Mesenchymal stem cell (in vitro differentiated cells and primary cell): ENCODE measurements at regions not wholly inside any gene's neighbourhood (a gene's known extent, or its start where the extent isn't known, plus 50 kb on each side); places are given as distances from the start of the nearest gene placed in this dataset.
A peak's percentile ranks its signal among the peaks of the same experiment; 100 is the strongest.

Experiments used
- DNase-seq: peaks from one replicate; pipeline ENCODE4 v3.0.0-alpha.2; 2013
- H2AFZ ChIP-seq: one replicate; pipeline ENCODE4 v1.6.1; 2013; ENCODE audit warnings: low read depth, mild to moderate bottlenecking, control low read depth, inconsistent platforms, low read length, moderate library complexity
- H2AK5ac ChIP-seq: 2 replicates; pipeline ENCODE4 v1.6.1; 2013; ENCODE audit warnings: low read length, moderate library complexity, mild to moderate bottlenecking, inconsistent platforms; ENCODE audit not compliant: severe bottlenecking
- H2BK120ac ChIP-seq: one replicate; pipeline ENCODE4 v1.6.1; 2013; ENCODE audit warnings: low read depth, mild to moderate bottlenecking, inconsistent platforms, low read length, moderate library complexity
- H2BK12ac ChIP-seq, 2 experiments: one replicate each; pipeline ENCODE4 v1.6.1; 2013; ENCODE audit warnings: inconsistent platforms in 2 of 2, low read length in 2 of 2, mild to moderate bottlenecking in 2 of 2, moderate library complexity in 2 of 2, control low read depth in 1 of 2
- H2BK15ac ChIP-seq: one replicate; pipeline ENCODE4 v1.6.1; 2013; ENCODE audit warnings: mild to moderate bottlenecking, low read depth, inconsistent platforms; ENCODE audit not compliant: poor library complexity, severe bottlenecking
- H2BK5ac ChIP-seq: 2 replicates; pipeline ENCODE4 v1.6.1; 2013; ENCODE audit warnings: low read depth, mild to moderate bottlenecking, low read length, control low read depth, inconsistent platforms; ENCODE audit not compliant: poor library complexity, severe bottlenecking
- H3K14ac ChIP-seq, 2 experiments: one replicate each; pipeline ENCODE4 v1.6.1; 2013; ENCODE audit warnings: inconsistent platforms in 2 of 2, low read length in 2 of 2, control low read depth in 1 of 2, mild to moderate bottlenecking in 1 of 2, moderate library complexity in 1 of 2
- H3K18ac ChIP-seq, 2 experiments: one replicate each; pipeline ENCODE4 v1.6.1; 2013; ENCODE audit warnings: inconsistent platforms in 2 of 2, low read length in 2 of 2, control low read depth in 1 of 2, low read depth in 1 of 2, mild to moderate bottlenecking in 1 of 2
- H3K23ac ChIP-seq, 2 experiments: one replicate each; pipeline ENCODE4 v1.6.1; 2013; ENCODE audit warnings: inconsistent platforms in 2 of 2, low read length in 2 of 2, mild to moderate bottlenecking in 2 of 2, moderate library complexity in 2 of 2, control low read depth in 1 of 2
- H3K27ac ChIP-seq: 2 replicates; pipeline ENCODE4 v1.5.1; 2013; ENCODE audit warnings: mild to moderate bottlenecking, moderate library complexity, low read length, control low read depth, inconsistent platforms; ENCODE audit not compliant: poor library complexity, severe bottlenecking
- H3K27me3 ChIP-seq, 2 experiments: 2 replicates each; pipeline versions ENCODE4 v1.6.1 to v1.7.0; 2013; ENCODE audit warnings: low read length in 2 of 2, mild to moderate bottlenecking in 2 of 2, moderate library complexity in 2 of 2, control low read depth in 1 of 2, inconsistent platforms in 1 of 2; ENCODE audit not compliant: control insufficient read depth in 1 of 2, insufficient read depth in 1 of 2
- H3K36me3 ChIP-seq, 2 experiments: 2 replicates each; pipeline versions ENCODE4 v1.6.1 to v1.7.0; 2013; ENCODE audit warnings: low read length in 2 of 2, control low read depth in 1 of 2, inconsistent platforms in 1 of 2, low read depth in 1 of 2, mild to moderate bottlenecking in 1 of 2; ENCODE audit not compliant: insufficient read depth in 2 of 2, control insufficient read depth in 1 of 2
- H3K4ac ChIP-seq, 2 experiments: one replicate each; pipeline ENCODE4 v1.6.1; 2013; ENCODE audit warnings: inconsistent platforms in 2 of 2, low read length in 2 of 2, mild to moderate bottlenecking in 2 of 2, moderate library complexity in 2 of 2, control low read depth in 1 of 2, low read depth in 1 of 2
- H3K4me1 ChIP-seq: 2 replicates; pipeline ENCODE4 v1.6.1; 2013; ENCODE audit warnings: low read depth, low read length, control low read depth; ENCODE audit not compliant: control insufficient read depth, insufficient read depth
- H3K4me2 ChIP-seq: 2 replicates; pipeline ENCODE4 v1.6.1; 2013; ENCODE audit warnings: low read length, mild to moderate bottlenecking, inconsistent platforms; ENCODE audit not compliant: poor library complexity, severe bottlenecking
- H3K4me3 ChIP-seq, 2 experiments: 2 replicates each; pipeline versions ENCODE4 v1.5.1 to v1.7.0; 2013; ENCODE audit warnings: low read length in 2 of 2, mild to moderate bottlenecking in 2 of 2, control low read depth in 1 of 2, low read depth in 1 of 2; ENCODE audit not compliant: insufficient read depth in 1 of 2
- H3K79me1 ChIP-seq: replicated peaks from 2 replicates; pipeline ENCODE4 v1.6.1; 2013; ENCODE audit warnings: mild to moderate bottlenecking, control low read depth, low read length, inconsistent platforms; ENCODE audit not compliant: poor library complexity, severe bottlenecking
- H3K9ac ChIP-seq: 2 replicates; pipeline ENCODE4 v1.7.0; 2013; ENCODE audit warnings: mild to moderate bottlenecking, low read length, moderate library complexity
- H3K9me3 ChIP-seq: 2 replicates; pipeline ENCODE4 v1.7.0; 2013; ENCODE audit warnings: mild to moderate bottlenecking, low read length; ENCODE audit not compliant: control insufficient read depth
- H4K8ac ChIP-seq: one replicate; pipeline ENCODE4 v1.6.1; 2013; ENCODE audit warnings: inconsistent platforms, mild to moderate bottlenecking, low read length, moderate library complexity
- H4K91ac ChIP-seq: one replicate; pipeline ENCODE4 v1.6.1; 2013; ENCODE audit warnings: mild to moderate bottlenecking, low read length, inconsistent platforms
- WGBS: methylation state at CpG from one replicate; pipeline ENCODE4 v1.1.7; 2013; ENCODE audit warnings: mixed read lengths; 5-methylcytosine and 5-hydroxymethylcytosine counted together

- Histone ChIP-seq H3K14ac (no peak overlapping the region), H3K9ac (no peak overlapping the region), H3K27me3 (peaks cover 0 to 4% of the 10 kb centered on the region in 2 experiments), H3K27ac (no peak overlapping the region), H2AFZ (no peak overlapping the region), H4K8ac (no peak overlapping the region), H2BK15ac (no peak overlapping the region), H3K4me1 (peaks cover 4% of the 10 kb centered on the region), H4K91ac (no peak overlapping the region), H2BK5ac (no peak overlapping the region), H3K4me3 (no peak overlapping the region), H3K18ac (no peak overlapping the region), H3K4me2 (no peak overlapping the region), H3K9me3 (peaks cover 4% of the 10 kb centered on the region), H3K79me1 (no peaks in the 10 kb centered on the region), H3K36me3 (no peaks in the 10 kb centered on the region), H2BK12ac (no peak overlapping the region), H3K23ac (no peak overlapping the region), H2AK5ac (no peak overlapping the region), H3K4ac (no peak overlapping the region), H2BK120ac (no peak overlapping the region)
- peak; percentile 39 for DNase-seq
- WGBS, result 98% methylated on average over 2 of the region's 3 CpGs
Measured at GRCh38 chr9:7324152-7324598, 475.4 kb downstream of the DMAC1 start.

DNA sequence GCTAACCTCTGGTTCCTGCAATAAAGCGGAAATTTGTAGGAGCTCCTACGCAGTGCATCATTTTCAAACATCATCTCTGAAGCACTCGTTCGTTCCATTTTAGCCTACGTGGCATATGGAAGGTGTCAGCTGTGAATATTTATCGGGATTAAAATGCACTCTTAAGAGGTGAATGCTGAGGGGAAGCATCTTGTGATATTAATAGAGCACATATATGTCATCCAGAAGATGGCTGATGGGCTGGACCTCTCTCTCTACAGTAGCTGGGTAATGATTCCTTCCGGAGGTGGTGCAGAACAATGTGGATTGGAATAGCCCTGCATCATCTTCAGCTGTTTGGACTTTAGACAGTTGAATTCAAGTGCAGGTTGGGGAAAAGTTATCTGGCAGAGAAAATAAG lies 478.7 kb downstream of the DMAC1 start:
- Histone ChIP-seq H3K9me3 (no peaks in the 10 kb centered on the region), H4K8ac (peak overlapping the region; percentile 62), H2AFZ (no peak overlapping the region), H3K79me1 (no peaks in the 10 kb centered on the region), H2AK5ac (no peak overlapping the region), H2BK5ac (no peak overlapping the region), H3K14ac (no peak overlapping the region), H2BK12ac (peak overlapping the region in 1 of 2 experiments; percentile 80), H3K4me1 (peaks cover 4% of the 10 kb centered on the region), H3K4me2 (no peak overlapping the region), H2BK120ac (no peak overlapping the region), H4K91ac (no peak overlapping the region), H3K36me3 (no peaks in the 10 kb centered on the region), H3K23ac (no peak overlapping the region), H3K27ac (no peak overlapping the region), H3K4ac (peak overlapping the region; percentile 40 to 92), H3K18ac (peak overlapping the region in 1 of 2 experiments; percentile 82), H3K4me3 (no peak overlapping the region), H3K9ac (no peak overlapping the region), H3K27me3 (no peaks in the 10 kb centered on the region), H2BK15ac (peak overlapping the region; percentile 49)
- 94% methylated on average over 7 of the region's 7 CpGs for WGBS
- DNase-seq, result no peak

DNA sequence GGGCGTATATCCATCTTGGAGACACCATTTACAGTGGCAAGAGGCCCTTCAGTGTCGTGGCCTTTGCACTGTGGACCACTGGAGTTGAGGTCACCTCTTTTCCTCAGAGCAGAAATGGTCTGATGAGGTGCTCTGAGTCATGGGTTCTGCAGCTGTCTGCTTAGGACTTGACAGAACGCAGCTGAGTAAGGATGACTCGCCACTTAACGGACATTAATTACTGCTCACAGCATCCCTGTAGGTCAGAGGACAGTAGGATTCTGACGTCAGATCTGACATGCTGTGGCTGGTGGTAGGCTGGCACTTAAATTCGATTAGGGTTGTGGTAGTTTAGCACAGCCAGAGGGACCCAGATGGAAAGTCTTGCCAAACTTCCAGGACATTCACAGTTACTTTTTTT lies 479.4 kb downstream of the DMAC1 start:
- no peak overlapping the region for H2BK120ac ChIP-seq
- peaks cover 4% of the 10 kb centered on the region for H3K4me1 ChIP-seq
- H4K91ac ChIP-seq, result no peak overlapping the region
- H2BK12ac ChIP-seq, result peak overlapping the region in 1 of 2 experiments; percentile 16
- H3K14ac ChIP-seq, result no peak overlapping the region
- H4K8ac ChIP-seq, result no peak overlapping the region
- no peak overlapping the region for H3K4me3 ChIP-seq
- H3K79me1 ChIP-seq, result no peaks in the 10 kb centered on the region
- H2AFZ ChIP-seq, result no peak overlapping the region
- no peak overlapping the region for H3K23ac ChIP-seq
- no peaks in the 10 kb centered on the region for H3K36me3 ChIP-seq
- H3K27ac ChIP-seq, result no peak overlapping the region
- no peaks in the 10 kb centered on the region for H3K27me3 ChIP-seq
- no peak overlapping the region for H3K9ac ChIP-seq
- H2BK5ac ChIP-seq, result no peak overlapping the region
- DNase-seq, result peak; percentile 100
- whole genome bisulfite sequencing, result 0% methylated on average over 5 of the region's 7 CpGs
- H3K18ac ChIP-seq, result peak overlapping the region in 1 of 2 experiments; percentile 1
- H3K4ac ChIP-seq, result no peak overlapping the region
- H3K4me2 ChIP-seq, result no peak overlapping the region
- H2AK5ac ChIP-seq, result no peak overlapping the region
- H3K9me3 ChIP-seq, result no peaks in the 10 kb centered on the region
- H2BK15ac ChIP-seq, result no peak overlapping the region

DNA sequence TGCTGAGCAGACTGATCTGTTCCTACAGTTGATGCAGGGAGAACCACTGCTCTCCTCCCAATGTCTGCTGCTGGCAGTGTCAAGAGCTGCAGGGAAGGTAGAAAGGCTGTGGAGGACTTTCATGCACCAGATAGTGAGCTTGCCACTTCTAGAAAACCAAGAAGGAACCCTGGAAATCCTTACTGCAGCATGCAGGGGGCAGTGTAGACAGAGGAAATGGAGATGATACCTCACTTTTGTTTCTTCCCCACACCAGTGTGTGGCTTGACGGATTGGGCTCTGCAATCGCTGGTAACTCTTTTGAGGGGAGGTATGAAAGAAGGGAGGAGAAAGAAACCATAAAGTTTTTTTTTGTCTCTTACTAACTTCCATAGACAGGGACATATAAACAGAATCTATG lies 480.7 kb downstream of the DMAC1 start:
- Histone ChIP-seq H3K14ac (peak overlapping the region in 1 of 2 experiments; percentile 84), H2AFZ (no peak overlapping the region), H3K4ac (peak overlapping the region; percentile 60 to 95), H3K4me2 (no peak overlapping the region), H3K9ac (no peak overlapping the region), H2BK15ac (no peak overlapping the region), H4K8ac (peak overlapping the region; percentile 59), H3K27me3 (no peaks in the 10 kb centered on the region), H2AK5ac (no peak overlapping the region), H3K4me1 (peaks cover 4% of the 10 kb centered on the region), H3K36me3 (no peaks in the 10 kb centered on the region), H3K23ac (no peak overlapping the region), H3K4me3 (no peak overlapping the region), H3K9me3 (peaks cover 1% of the 10 kb centered on the region), H4K91ac (peak overlapping the region; percentile 29), H3K18ac (peak overlapping the region; percentile 17 to 79), H3K79me1 (no peaks in the 10 kb centered on the region), H3K27ac (no peak overlapping the region), H2BK5ac (no peak overlapping the region), H2BK120ac (no peak overlapping the region), H2BK12ac (peak overlapping the region; percentile 65 to 80)
- WGBS, result no CpG with 5 or more reads among the region's 2 CpGs
- DNase-seq, result no peak
